ENCODE measurements at regions not wholly inside any gene's neighbourhood (a gene's known extent, or its start where the extent isn't known, plus 50 kb on each side); places are given as distances from the start of the nearest gene placed in this dataset.

DNA sequence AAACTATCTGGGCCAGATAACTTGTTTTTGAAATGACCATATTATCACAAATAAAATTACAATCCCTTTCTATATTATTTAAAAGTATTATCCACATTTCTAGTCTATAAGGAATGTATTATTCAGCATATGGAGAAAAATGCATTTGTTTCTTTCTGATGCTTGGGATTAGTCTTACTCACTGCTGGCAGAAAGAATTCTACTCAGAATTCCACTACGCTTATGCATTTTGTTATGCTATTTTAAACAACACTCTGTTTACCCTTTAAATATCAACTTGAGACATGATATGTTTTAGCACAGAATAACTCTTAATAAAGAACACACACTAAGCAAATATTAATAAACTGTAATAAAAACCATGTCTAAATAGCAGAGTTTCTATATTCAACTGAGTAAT, 77.6 kb upstream of the ANO3 start:
- Histone ChIP-seq H3K27ac (no peak overlapping the region), H4K20me1 (ENCODE audit: insufficient read depth) (no peaks in the 10 kb centered on the region), H3K9ac (no peak overlapping the region), H3K79me2 (ENCODE audit: insufficient read depth) (no peaks in the 10 kb centered on the region), H3K9me2 (ENCODE audit: insufficient read depth) (no peaks in the 10 kb centered on the region; the same call in 1 of the 2 replicates), H3K4me2 (ENCODE audit: unreplicated experiment) (no peak overlapping the region), H3K36me3 (ENCODE audit: low read depth) (no peaks in the 10 kb centered on the region), H3K4me1 (ENCODE audit: insufficient read depth) (peaks cover 5% of the 10 kb centered on the region), H3F3A (ENCODE audit: insufficient read depth) (no peaks in the 10 kb centered on the region), H3K9me3 (ENCODE audit: low read depth) (no peaks in the 10 kb centered on the region), H3K27me3 (replicated peaks; ENCODE audit: insufficient read depth) (no peaks in the 10 kb centered on the region), H2AFZ (no peak overlapping the region), H3K4me3 (no peak overlapping the region)
- 91 to 96% methylated on average over 1 of the region's 1 CpG for WGBS, 2 experiments (ENCODE audit: low coverage in 1 of 2, low lambda C conversion rate in 2 of 2, missing lambda C conversion rate in 2 of 2)
- TF ChIP-seq EZH2 (IDR thresholded peaks at IDR 0.05; ENCODE audit: insufficient read depth, poor library complexity, severe bottlenecking): no peak
- no peak for TF ChIP-seq EZH2phosphoT487 (IDR thresholded peaks at IDR 0.05; ENCODE audit: insufficient read depth, low read depth)
- in situ Hi-C loops (cut with MboI): no loop called here
- DNase-seq: no peak

DNA sequence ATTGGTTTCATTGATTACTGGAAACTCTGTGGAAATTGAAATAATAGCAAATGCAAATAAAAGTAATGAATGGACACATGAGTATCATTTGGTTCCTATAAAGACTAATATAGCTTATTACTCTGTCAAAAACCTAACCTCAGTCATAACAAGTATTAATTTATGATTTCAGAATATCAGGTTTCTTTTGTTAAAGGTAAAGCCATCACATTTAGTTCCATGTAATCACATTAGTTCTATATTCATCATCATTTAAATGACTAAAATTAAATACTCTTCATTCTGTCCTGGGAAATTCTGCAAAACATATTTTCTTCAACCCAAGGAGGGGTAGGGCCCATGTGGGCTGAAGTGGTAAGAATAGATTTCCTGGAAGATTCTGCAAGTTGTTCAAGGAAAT, 68.2 kb upstream of the ANO3 start:
- no peak for DNase-seq
- Histone ChIP-seq H2AFZ (no peak overlapping the region), H3K27me3 (replicated peaks; ENCODE audit: insufficient read depth) (no peaks in the 10 kb centered on the region), H3K9ac (no peak overlapping the region), H3F3A (ENCODE audit: insufficient read depth) (no peaks in the 10 kb centered on the region), H3K9me3 (ENCODE audit: low read depth) (no peaks in the 10 kb centered on the region), H3K79me2 (ENCODE audit: insufficient read depth) (no peaks in the 10 kb centered on the region), H4K20me1 (ENCODE audit: insufficient read depth) (no peaks in the 10 kb centered on the region), H3K27ac (no peak overlapping the region), H3K9me2 (ENCODE audit: insufficient read depth) (no peaks in the 10 kb centered on the region), H3K4me1 (ENCODE audit: insufficient read depth) (no peaks in the 10 kb centered on the region), H3K4me2 (ENCODE audit: unreplicated experiment) (no peak overlapping the region), H3K36me3 (ENCODE audit: low read depth) (no peaks in the 10 kb centered on the region), H3K4me3 (no peak overlapping the region)
- in situ Hi-C loops (cut with MboI): no loop called here
- TF ChIP-seq EZH2 (IDR thresholded peaks at IDR 0.05; ENCODE audit: insufficient read depth, poor library complexity, severe bottlenecking) (no peak), EZH2phosphoT487 (IDR thresholded peaks at IDR 0.05; ENCODE audit: insufficient read depth, low read depth) (no peak)

- H3F3A ChIP-seq (ENCODE audit: insufficient read depth): no peaks in the 10 kb centered on the region
- no peaks in the 10 kb centered on the region for H3K4me1 ChIP-seq (ENCODE audit: insufficient read depth)
- no peak overlapping the region for H3K4me2 ChIP-seq (ENCODE audit: unreplicated experiment)
- TF ChIP-seq EZH2phosphoT487 (IDR thresholded peaks at IDR 0.05; ENCODE audit: insufficient read depth, low read depth) (no peak), EZH2 (IDR thresholded peaks at IDR 0.05; ENCODE audit: insufficient read depth, poor library complexity, severe bottlenecking) (no peak)
- H3K4me3 ChIP-seq: no peak overlapping the region
- H4K20me1 ChIP-seq (ENCODE audit: insufficient read depth): no peaks in the 10 kb centered on the region
- H3K9me3 ChIP-seq (ENCODE audit: low read depth): no peaks in the 10 kb centered on the region
- H2AFZ ChIP-seq: no peak overlapping the region
- no peaks in the 10 kb centered on the region for H3K36me3 ChIP-seq (ENCODE audit: low read depth)
- in situ Hi-C loops (cut with MboI): no loop called here
- no peak for DNase-seq
- H3K9ac ChIP-seq: no peak overlapping the region
- H3K27me3 ChIP-seq (replicated peaks; ENCODE audit: insufficient read depth): no peaks in the 10 kb centered on the region
- H3K9me2 ChIP-seq (ENCODE audit: insufficient read depth): no peaks in the 10 kb centered on the region
- H3K27ac ChIP-seq: no peak overlapping the region
- H3K79me2 ChIP-seq (ENCODE audit: insufficient read depth): no peaks in the 10 kb centered on the region
These were observed 67.7 kb upstream of the ANO3 start for GRCh38 chr11:26264266-26264665.

DNA sequence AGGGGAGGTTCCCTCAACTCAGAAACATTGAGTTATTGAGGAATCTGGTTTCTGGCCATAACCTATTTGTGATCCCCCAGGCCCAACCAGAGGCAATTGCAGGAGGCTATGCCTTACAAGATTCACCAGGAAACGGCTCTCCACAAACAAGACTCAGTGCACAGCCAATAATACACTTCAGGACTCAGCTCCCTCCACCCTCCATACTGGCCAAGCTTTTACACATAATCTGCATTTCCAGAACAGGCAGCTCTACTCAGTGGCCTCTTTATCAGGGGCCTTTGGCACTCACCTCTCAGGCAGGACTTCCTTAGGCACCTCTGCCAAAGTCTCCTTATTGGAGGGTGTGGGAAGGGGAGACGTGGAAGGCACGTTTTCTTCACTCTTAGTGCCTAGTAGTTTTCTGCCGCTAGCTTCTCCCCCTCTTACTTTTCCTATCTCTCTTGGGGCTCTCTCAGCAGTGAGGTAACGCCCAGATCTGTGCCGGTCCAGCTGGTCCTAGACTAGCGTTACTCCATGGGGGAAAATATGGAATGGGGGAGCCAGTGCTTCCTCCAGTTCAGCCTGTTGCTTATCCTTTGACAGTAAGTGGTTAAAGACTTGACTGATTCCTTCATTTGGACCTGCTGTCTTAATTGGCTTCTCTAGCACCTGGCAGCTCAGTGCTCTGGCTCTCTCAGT, 62.8 kb upstream of the ANO3 start:
- H3K79me2 ChIP-seq (ENCODE audit: insufficient read depth): no peaks in the 10 kb centered on the region
- H3K4me3 ChIP-seq: no peak overlapping the region
- TF ChIP-seq EZH2 (IDR thresholded peaks at IDR 0.05; ENCODE audit: insufficient read depth, poor library complexity, severe bottlenecking) (no peak), EZH2phosphoT487 (IDR thresholded peaks at IDR 0.05; ENCODE audit: insufficient read depth, low read depth) (no peak)
- in situ Hi-C loops (cut with MboI): no loop called here
- no peak overlapping the region for H3K27ac ChIP-seq
- no peaks in the 10 kb centered on the region for H3K27me3 ChIP-seq (replicated peaks; ENCODE audit: insufficient read depth)
- H3K9ac ChIP-seq: no peak overlapping the region
- H3K9me3 ChIP-seq (ENCODE audit: low read depth): no peaks in the 10 kb centered on the region
- DNase-seq: no peak
- 96 to 97% methylated on average over 7 of the region's 7 CpGs for WGBS, 2 experiments (ENCODE audit: low coverage in 1 of 2, low lambda C conversion rate in 2 of 2, missing lambda C conversion rate in 2 of 2)
- H2AFZ ChIP-seq: no peak overlapping the region
- no peak overlapping the region for H3K4me2 ChIP-seq (ENCODE audit: unreplicated experiment)
- H3K9me2 ChIP-seq (ENCODE audit: insufficient read depth): no peaks in the 10 kb centered on the region
- no peaks in the 10 kb centered on the region for H4K20me1 ChIP-seq (ENCODE audit: insufficient read depth)
- H3K4me1 ChIP-seq (ENCODE audit: insufficient read depth): no peaks in the 10 kb centered on the region
- H3F3A ChIP-seq (ENCODE audit: insufficient read depth): no peaks in the 10 kb centered on the region
- H3K36me3 ChIP-seq (ENCODE audit: low read depth): no peaks in the 10 kb centered on the region

DNA sequence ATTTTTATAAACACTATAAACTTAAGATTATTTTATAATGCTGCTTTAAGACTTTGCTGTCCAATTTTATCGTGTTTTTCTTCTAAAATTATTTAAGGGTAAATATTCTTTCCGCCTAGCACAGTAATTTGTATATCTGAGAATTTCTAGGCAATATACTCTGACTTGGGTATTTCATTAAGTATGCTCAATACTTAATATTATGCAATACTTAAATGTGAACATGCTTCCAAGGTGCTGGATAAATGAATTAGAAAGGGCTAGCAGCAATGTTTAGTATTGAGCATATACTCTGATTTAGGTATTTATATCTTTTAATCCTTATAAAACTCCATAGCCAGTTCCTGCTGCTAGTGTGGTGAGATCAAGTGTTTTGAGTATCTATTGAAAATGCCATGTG, 60.3 kb upstream of the ANO3 start:
- in situ Hi-C loops (cut with MboI): no loop called here
- H3K9ac ChIP-seq: no peak overlapping the region

More for the DNA sequence above, 60.3 kb upstream of the ANO3 start:
- WGBS, 2 experiments (ENCODE audit: low coverage in 1 of 2, low lambda C conversion rate in 2 of 2, missing lambda C conversion rate in 2 of 2): 90 to 98% methylated on average over 2 of the region's 2 CpGs
- Histone ChIP-seq H2AFZ (no peak overlapping the region), H3F3A (ENCODE audit: insufficient read depth) (no peaks in the 10 kb centered on the region), H4K20me1 (ENCODE audit: insufficient read depth) (no peaks in the 10 kb centered on the region), H3K9me3 (ENCODE audit: low read depth) (no peaks in the 10 kb centered on the region), H3K27ac (no peak overlapping the region), H3K4me3 (no peak overlapping the region), H3K36me3 (ENCODE audit: low read depth) (no peaks in the 10 kb centered on the region), H3K27me3 (replicated peaks; ENCODE audit: insufficient read depth) (no peaks in the 10 kb centered on the region), H3K9me2 (ENCODE audit: insufficient read depth) (no peaks in the 10 kb centered on the region), H3K4me1 (ENCODE audit: insufficient read depth) (peaks cover 3% of the 10 kb centered on the region; the same call in 1 of the 2 replicates), H3K79me2 (ENCODE audit: insufficient read depth) (no peaks in the 10 kb centered on the region), H3K4me2 (ENCODE audit: unreplicated experiment) (no peak overlapping the region)
- no peak for TF ChIP-seq EZH2 (IDR thresholded peaks at IDR 0.05; ENCODE audit: insufficient read depth, poor library complexity, severe bottlenecking)
- TF ChIP-seq EZH2phosphoT487 (IDR thresholded peaks at IDR 0.05; ENCODE audit: insufficient read depth, low read depth): no peak
- DNase-seq: no peak

All from GM23248 (cell line).